Ishikawa (cell line): ENCODE measurements at regions not wholly inside any gene's neighbourhood (a gene's known extent, or its start where the extent isn't known, plus 50 kb on each side); places are given as distances from the start of the nearest gene placed in this dataset.

Source experiments
- CEBPB ChIP-seq: IDR thresholded peaks from 2 replicates; pipeline ENCODE4 v1.6.1; 2012
- CREB1 ChIP-seq: IDR thresholded peaks from 2 replicates; pipeline ENCODE4 v1.6.1; 2012; ENCODE audit warnings: low read depth
- EGR1 ChIP-seq: IDR thresholded peaks from 2 replicates; pipeline ENCODE4 v1.6.1; 2012
- EP300 ChIP-seq: IDR thresholded peaks from 2 replicates; pipeline ENCODE4 v1.6.1; 2012; ENCODE audit warnings: borderline replicate concordance
- FOXM1 ChIP-seq: IDR thresholded peaks from 2 replicates; pipeline ENCODE4 v1.6.1; 2012; ENCODE audit warnings: low read depth, borderline replicate concordance
- MAX ChIP-seq: IDR thresholded peaks from 2 replicates; pipeline ENCODE4 v1.6.1; 2012
- NFIC ChIP-seq: IDR thresholded peaks from 2 replicates; pipeline ENCODE4 v1.6.1; 2012
- RAD21 ChIP-seq: IDR thresholded peaks from 2 replicates; pipeline ENCODE4 v1.6.1; 2012; ENCODE audit warnings: low read depth
- REST ChIP-seq: IDR thresholded peaks from 2 replicates; pipeline ENCODE4 v1.6.1; 2012; ENCODE audit warnings: low read depth, mild to moderate bottlenecking
- TAF1 ChIP-seq: IDR thresholded peaks from 2 replicates; pipeline ENCODE4 v1.6.1; 2012; ENCODE audit warnings: low read depth, mild to moderate bottlenecking
- TCF12 ChIP-seq: IDR thresholded peaks from 2 replicates; pipeline ENCODE4 v1.6.1; 2012; ENCODE audit warnings: low read depth
- TEAD4 ChIP-seq: IDR thresholded peaks from 2 replicates; pipeline ENCODE4 v1.6.1; 2012
- USF1 ChIP-seq: IDR thresholded peaks from 2 replicates; pipeline ENCODE4 v1.6.1; 2012
- YY1 ChIP-seq: IDR thresholded peaks from 2 replicates; pipeline ENCODE4 v1.6.1; 2012; ENCODE audit warnings: low read depth
- ZBTB7A ChIP-seq: IDR thresholded peaks from 2 replicates; pipeline ENCODE4 v1.6.1; 2012; ENCODE audit warnings: low read depth

- TF ChIP-seq EGR1 (no peak), TEAD4 (no peak), NFIC (no peak), RAD21 (no peak), YY1 (no peak), CREB1 (no peak)
Observed at GRCh38 chr4:154120690-154121345, 331.9 kb upstream of the SFRP2 start.

GRCh38 chr4:154120006-154120676 lies 331.3 kb upstream of the SFRP2 start:
- TF ChIP-seq CEBPB = no peak
- TF ChIP-seq ZBTB7A = no peak
- TF ChIP-seq NFIC = no peak
- TF ChIP-seq YY1 = no peak
- no peak for TF ChIP-seq CREB1
- no peak for TF ChIP-seq REST
- no peak for TF ChIP-seq TAF1
- no peak for TF ChIP-seq MAX

GRCh38 chr4:154119317-154119716 lies 330.4 kb upstream of the SFRP2 start:
- TF ChIP-seq MAX (no peak), RAD21 (peak; percentile 44)

- TF ChIP-seq MAX (no peak), EP300 (no peak), ZBTB7A (no peak), CREB1 (no peak), CEBPB (no peak), EGR1 (no peak), YY1 (no peak)
Observed at GRCh38 chr4:154107337-154107736, 318.5 kb upstream of the SFRP2 start.

- no peak for TF ChIP-seq TAF1
- TF ChIP-seq MAX = no peak
- no peak for TF ChIP-seq EGR1
- TF ChIP-seq USF1 = no peak
- TF ChIP-seq YY1 = no peak
- TF ChIP-seq EP300 = no peak
- TF ChIP-seq CREB1 = no peak
- TF ChIP-seq RAD21 = no peak
- TF ChIP-seq TEAD4 = no peak
- no peak for TF ChIP-seq TCF12
- TF ChIP-seq FOXM1 = no peak
- no peak for TF ChIP-seq REST
- TF ChIP-seq NFIC = no peak
- no peak for TF ChIP-seq ZBTB7A
- no peak for TF ChIP-seq CEBPB
Observed at GRCh38 chr4:154088741-154089140, 299.9 kb upstream of the SFRP2 start.

GRCh38 chr4:154086247-154086646 lies 297.4 kb upstream of the SFRP2 start:
- TF ChIP-seq NFIC = no peak
- TF ChIP-seq RAD21 = no peak
- TF ChIP-seq TEAD4 = no peak
- no peak for TF ChIP-seq FOXM1
- TF ChIP-seq ZBTB7A = no peak

- TF ChIP-seq CEBPB (no peak), FOXM1 (no peak), MAX (no peak), REST (no peak), NFIC (no peak), ZBTB7A (no peak), TEAD4 (no peak), TCF12 (no peak), RAD21 (no peak), EGR1 (no peak), TAF1 (no peak), CREB1 (no peak), USF1 (no peak), EP300 (no peak), YY1 (no peak)
Observed at GRCh38 chr4:154084864-154085263, 296.0 kb upstream of the SFRP2 start.
